Body of pancreas (tissue), 4 donors: ENCODE measurements at regions not wholly inside any gene's neighbourhood (a gene's known extent, or its start where the extent isn't known, plus 50 kb on each side); places are given as distances from the start of the nearest gene placed in this dataset.

ENCODE experiments used
- CTCF ChIP-seq, 7 experiments: fragments of 450-650 bp in 4 of 7; fragments of 200-600 bp in 3 of 7; sonication (generic) in 3 of 7; IDR thresholded peaks; one replicate each; pipeline ENCODE4 v1.5.1; 2016 to 2019; ENCODE audit warnings: antibody characterized with exemption in 7 of 7
- POLR2A ChIP-seq, 3 donors: fragments of 450-650 bp; IDR thresholded peaks; one replicate each; pipeline ENCODE4 v1.6.1; 2016; ENCODE audit warnings: antibody characterized with exemption in 3 of 3, mild to moderate bottlenecking in 2 of 3

- no peak for TF ChIP-seq CTCF (IDR thresholded peaks at IDR 0.05)
- TF ChIP-seq POLR2A (IDR thresholded peaks at IDR 0.05): no peak
Measured at GRCh38 chr6:20279051-20279450, 66.8 kb upstream of the MBOAT1 start.
